Neural progenitor cell (in vitro differentiated cells): ENCODE measurements at regions not wholly inside any gene's neighbourhood (a gene's known extent, or its start where the extent isn't known, plus 50 kb on each side); places are given as distances from the start of the nearest gene placed in this dataset.

Source experiments
- DNase-seq: peaks from one replicate; pipeline ENCODE4 v3.0.0-alpha.2; 2016; ENCODE audit warnings: low spot score
- H2AFZ ChIP-seq: fragments of 200-600 bp; sonication (generic); replicated peaks from 2 replicates; pipeline ENCODE4 v1.6.1; 2016; ENCODE audit warnings: antibody characterized with exemption
- H3F3A ChIP-seq: fragments of 200-600 bp; sonication (generic); 2 replicates; pipeline ENCODE4 v1.6.1; 2016; ENCODE audit warnings: antibody characterized with exemption, low read depth
- H3K27ac ChIP-seq: fragments of 200-600 bp; sonication (generic); 2 replicates; pipeline ENCODE4 v1.5.1; 2016; ENCODE audit warnings: mild to moderate bottlenecking
- H3K27me3 ChIP-seq: fragments of 200-600 bp; sonication (generic); 2 replicates; pipeline ENCODE4 v1.6.1; 2016; ENCODE audit warnings: mild to moderate bottlenecking, moderate library complexity
- H3K36me3 ChIP-seq: fragments of 200-600 bp; sonication (generic); 2 replicates; pipeline ENCODE4 v1.5.1; 2016
- H3K4me1 ChIP-seq: fragments of 200-600 bp; sonication (generic); 2 replicates; pipeline ENCODE4 v1.6.1; 2016; ENCODE audit warnings: mixed run types
- H3K4me2 ChIP-seq: fragments of 200-600 bp; sonication (generic); 2 replicates; pipeline ENCODE4 v1.6.1; 2016
- H3K4me3 ChIP-seq: fragments of 200-600 bp; sonication (generic); 2 replicates; pipeline ENCODE4 v1.5.1; 2016
- H3K79me2 ChIP-seq: fragments of 200-600 bp; sonication (generic); 2 replicates; pipeline ENCODE4 v1.6.1; 2016; ENCODE audit warnings: low read depth
- H3K9ac ChIP-seq: fragments of 200-600 bp; sonication (generic); 2 replicates; pipeline ENCODE4 v1.6.1; 2016
- H3K9me3 ChIP-seq: fragments of 200-600 bp; sonication (generic); 2 replicates; pipeline ENCODE4 v1.5.1; 2016; ENCODE audit warnings: low read depth
- H4K20me1 ChIP-seq: fragments of 200-600 bp; sonication (generic); 2 replicates; pipeline ENCODE4 v1.6.1; 2016; ENCODE audit warnings: low read depth
- H3K27ac Mint-ChIP-seq: 3 replicates; pipeline ENCODE4 v1.8.0; 2021; ENCODE audit warnings: mixed read lengths
- H3K27me3 Mint-ChIP-seq: 2 replicates; pipeline ENCODE4 v1.8.0; 2022; ENCODE audit warnings: low read depth, mild to moderate bottlenecking, inconsistent platforms, moderate library complexity, mixed read lengths; ENCODE audit not compliant: insufficient read depth
- H3K36me3 Mint-ChIP-seq: 3 replicates; pipeline ENCODE4 v1.8.0; 2021; ENCODE audit warnings: mixed read lengths
- H3K4me1 Mint-ChIP-seq: 3 replicates; pipeline ENCODE4 v1.8.0; 2021; ENCODE audit warnings: mixed read lengths
- H3K4me3 Mint-ChIP-seq: 3 replicates; pipeline ENCODE4 v1.8.0; 2021; ENCODE audit warnings: mild to moderate bottlenecking, moderate library complexity, mixed read lengths
- H3K9me3 Mint-ChIP-seq: 3 replicates; pipeline ENCODE4 v1.8.0; 2020; ENCODE audit warnings: mixed read lengths
- CTCF ChIP-seq: fragments of 200-600 bp; sonication (generic); IDR thresholded peaks from 2 replicates; pipeline ENCODE4 v1.5.1; 2017; ENCODE audit warnings: antibody characterized with exemption, mild to moderate bottlenecking
- EZH2 ChIP-seq: fragments of 200-600 bp; sonication (generic); IDR thresholded peaks from 2 replicates; pipeline ENCODE4 v1.6.1; 2017; ENCODE audit warnings: antibody characterized with exemption, mild to moderate bottlenecking, moderate library complexity
- EZH2phosphoT487 ChIP-seq: fragments of 200-600 bp; sonication (generic); IDR thresholded peaks from 2 replicates; pipeline ENCODE4 v1.6.1; 2017; ENCODE audit warnings: antibody characterized with exemption

DNA sequence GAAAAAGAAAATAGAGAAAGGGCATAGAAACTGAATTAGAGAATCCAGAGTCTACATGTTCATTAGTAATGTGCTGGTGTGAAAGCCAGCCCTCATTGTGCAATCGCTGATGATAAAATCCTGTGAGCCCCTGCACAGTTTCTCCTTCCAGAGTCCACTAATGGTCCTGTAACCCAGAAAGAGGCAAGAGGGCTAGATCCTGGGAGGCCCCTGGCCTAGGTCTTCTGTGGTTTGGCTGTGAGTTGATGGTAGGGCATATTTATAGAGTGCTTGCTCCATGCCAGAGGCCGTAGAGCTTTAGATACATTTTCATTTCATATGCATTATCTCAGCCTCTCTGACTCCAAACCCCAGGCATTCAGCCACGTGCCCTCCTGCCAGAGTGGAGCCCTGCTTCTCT lies 94.9 kb upstream of the MTHFD1L start:
- H3K27ac Mint-ChIP-seq: no peak overlapping the region
- no peaks in the 10 kb centered on the region for H3K27me3 Mint-ChIP-seq
- TF ChIP-seq EZH2phosphoT487: no peak
- no peak for TF ChIP-seq CTCF
- TF ChIP-seq EZH2: no peak

GRCh38 chr6:150773969-150774368 lies 91.5 kb upstream of the MTHFD1L start:
- peaks cover 2% of the 10 kb centered on the region for H3K27me3 Mint-ChIP-seq
- H3K27ac Mint-ChIP-seq: no peak overlapping the region
- TF ChIP-seq CTCF (no peak), EZH2 (no peak), EZH2phosphoT487 (no peak)
- Histone ChIP-seq H3K4me2 (no peak overlapping the region), H3K9ac (no peak overlapping the region), H2AFZ (no peak overlapping the region), H3K79me2 (no peaks in the 10 kb centered on the region), H3K4me1 (peaks cover 9% of the 10 kb centered on the region), H3K36me3 (peaks cover 8% of the 10 kb centered on the region), H3K9me3 (peaks cover 3% of the 10 kb centered on the region), H3K27me3 (no peaks in the 10 kb centered on the region), H3F3A (no peaks in the 10 kb centered on the region), H3K27ac (no peak overlapping the region), H3K4me3 (no peak overlapping the region), H4K20me1 (no peaks in the 10 kb centered on the region)
- peaks cover 63% of the 10 kb centered on the region for H3K36me3 Mint-ChIP-seq
- peaks cover 21% of the 10 kb centered on the region for H3K9me3 Mint-ChIP-seq
- DNase-seq: no peak
- peaks cover 22% of the 10 kb centered on the region for H3K4me1 Mint-ChIP-seq
- no peak overlapping the region for H3K4me3 Mint-ChIP-seq

More for the DNA sequence above, 94.9 kb upstream of the MTHFD1L start:
- Histone ChIP-seq H3K4me2 (no peak overlapping the region), H3K27me3 (no peaks in the 10 kb centered on the region), H3K79me2 (no peaks in the 10 kb centered on the region), H3K36me3 (peaks cover 8% of the 10 kb centered on the region), H4K20me1 (no peaks in the 10 kb centered on the region), H3F3A (peaks cover 17% of the 10 kb centered on the region), H3K4me1 (peaks cover 36% of the 10 kb centered on the region), H3K4me3 (no peak overlapping the region), H3K27ac (no peak overlapping the region), H3K9me3 (peaks cover 3% of the 10 kb centered on the region), H2AFZ (no peak overlapping the region), H3K9ac (no peak overlapping the region)
- peaks cover 55% of the 10 kb centered on the region for H3K36me3 Mint-ChIP-seq
- DNase-seq: no peak
- H3K9me3 Mint-ChIP-seq: peaks cover 21% of the 10 kb centered on the region
- H3K4me1 Mint-ChIP-seq: peaks cover 43% of the 10 kb centered on the region
- H3K4me3 Mint-ChIP-seq: no peak overlapping the region

DNA sequence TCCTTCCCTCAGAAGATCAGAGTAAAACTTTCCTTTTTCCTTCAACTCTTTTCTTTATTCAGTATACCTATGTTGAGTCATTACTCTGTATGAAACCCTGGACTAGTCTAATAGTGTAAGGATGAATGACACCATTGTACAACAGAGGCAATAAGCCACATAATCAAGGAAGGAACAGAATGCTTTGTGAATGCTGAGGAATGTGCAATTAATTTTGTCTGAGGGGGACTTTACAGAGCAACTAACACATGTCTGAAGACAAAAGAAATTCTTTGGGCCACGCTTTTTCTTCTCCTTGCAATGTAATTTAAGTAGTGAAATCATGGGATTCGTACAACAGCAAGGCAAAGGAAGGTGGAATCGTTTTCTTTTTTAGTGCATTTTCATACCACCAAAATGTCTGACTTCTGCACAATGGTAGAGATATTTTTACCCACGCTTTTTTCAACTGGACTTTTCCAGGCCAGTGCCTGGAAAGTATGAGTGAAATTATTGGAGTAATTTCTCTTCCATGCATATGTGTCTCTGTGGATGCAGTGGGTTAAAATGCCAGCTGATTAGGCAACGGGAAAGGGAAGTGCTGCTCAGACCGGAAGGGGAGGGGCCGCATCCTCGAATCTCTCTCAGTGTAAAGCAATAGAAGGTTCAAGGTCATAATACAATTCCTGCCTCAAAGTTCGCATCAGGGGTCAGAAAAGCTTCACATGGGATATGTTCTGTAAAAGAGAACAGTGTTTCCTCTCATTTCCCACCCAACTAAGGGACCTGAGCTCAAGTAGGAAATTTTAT lies 89.9 kb upstream of the MTHFD1L start:
- H3K27ac Mint-ChIP-seq: peak overlapping the region; percentile 85

DNA sequence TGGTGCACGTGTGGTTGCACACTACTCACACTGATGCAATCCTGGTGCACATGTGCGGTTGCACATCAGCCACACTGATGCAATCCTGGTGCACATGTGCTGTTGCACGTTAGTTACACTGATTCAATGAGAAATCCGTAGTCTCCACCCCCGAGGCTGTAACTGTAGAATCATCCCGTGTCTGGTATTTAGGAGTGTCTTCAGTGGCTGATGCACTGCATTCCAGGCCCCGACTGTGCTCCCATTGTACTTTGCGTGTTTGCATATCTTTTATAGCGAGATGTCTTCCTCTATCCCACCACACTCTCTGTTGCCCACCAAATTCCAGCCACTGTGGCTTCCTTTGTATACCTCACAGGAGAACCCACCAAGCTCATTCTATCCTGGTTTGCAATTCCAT lies 87.8 kb upstream of the MTHFD1L start:
- no peaks in the 10 kb centered on the region for H3F3A ChIP-seq
- Mint-ChIP-seq H3K9me3 (peaks cover 17% of the 10 kb centered on the region), H3K27me3 (peaks cover 2% of the 10 kb centered on the region), H3K36me3 (peaks cover 45% of the 10 kb centered on the region), H3K27ac (no peak overlapping the region), H3K4me1 (peaks cover 20% of the 10 kb centered on the region), H3K4me3 (peak overlapping the region; percentile 8)
- peaks cover 3% of the 10 kb centered on the region for H3K9me3 ChIP-seq
- no peak for DNase-seq
- H4K20me1 ChIP-seq: no peaks in the 10 kb centered on the region
- H3K4me3 ChIP-seq: no peak overlapping the region
- peaks cover 8% of the 10 kb centered on the region for H3K36me3 ChIP-seq
- H3K27me3 ChIP-seq: no peaks in the 10 kb centered on the region
- H3K4me2 ChIP-seq: no peak overlapping the region
- no peaks in the 10 kb centered on the region for H3K79me2 ChIP-seq
- H3K27ac ChIP-seq: no peak overlapping the region
- H3K4me1 ChIP-seq: peaks cover 9% of the 10 kb centered on the region
- H3K9ac ChIP-seq: no peak overlapping the region
- TF ChIP-seq EZH2phosphoT487 (no peak), CTCF (no peak)
- H2AFZ ChIP-seq: no peak overlapping the region

More for the DNA sequence above, 89.9 kb upstream of the MTHFD1L start:
- no peaks in the 10 kb centered on the region for H3K27me3 ChIP-seq
- H3K4me1 Mint-ChIP-seq: peaks cover 20% of the 10 kb centered on the region
- H3K36me3 Mint-ChIP-seq: peaks cover 59% of the 10 kb centered on the region
- H3K4me2 ChIP-seq: peak overlapping the region; percentile 38
- H3K27me3 Mint-ChIP-seq: peaks cover 2% of the 10 kb centered on the region
- peaks cover 3% of the 10 kb centered on the region for H3K9me3 ChIP-seq
- H3K36me3 ChIP-seq: peaks cover 8% of the 10 kb centered on the region
- H3K4me1 ChIP-seq: peaks cover 9% of the 10 kb centered on the region
- no peak overlapping the region for H2AFZ ChIP-seq
- peak overlapping the region; percentile 68 for H3K27ac ChIP-seq
- no peaks in the 10 kb centered on the region for H4K20me1 ChIP-seq
- H3F3A ChIP-seq: no peaks in the 10 kb centered on the region
- no peak overlapping the region for H3K4me3 ChIP-seq
- peaks cover 19% of the 10 kb centered on the region for H3K9me3 Mint-ChIP-seq
- TF ChIP-seq EZH2: no peak
- H3K9ac ChIP-seq: no peak overlapping the region
- DNase-seq: peak; percentile 44
- no peaks in the 10 kb centered on the region for H3K79me2 ChIP-seq
- peak overlapping the region; percentile 44 for H3K4me3 Mint-ChIP-seq
